ENCODE measurements at regions not wholly inside any gene's neighbourhood (a gene's known extent, or its start where the extent isn't known, plus 50 kb on each side); places are given as distances from the start of the nearest gene placed in this dataset.

GRCh38 chr11:39809833-39810232 lies 1649.6 kb downstream of the LRRC4C start:
- TF ChIP-seq CTCF (IDR thresholded peaks at IDR 0.05) (no peak), EZH2 (IDR thresholded peaks at IDR 0.05) (no peak)

Measured in neural progenitor cell (in vitro differentiated cells).